ENCODE measurements at regions not wholly inside any gene's neighbourhood (a gene's known extent, or its start where the extent isn't known, plus 50 kb on each side); places are given as distances from the start of the nearest gene placed in this dataset.

DNA sequence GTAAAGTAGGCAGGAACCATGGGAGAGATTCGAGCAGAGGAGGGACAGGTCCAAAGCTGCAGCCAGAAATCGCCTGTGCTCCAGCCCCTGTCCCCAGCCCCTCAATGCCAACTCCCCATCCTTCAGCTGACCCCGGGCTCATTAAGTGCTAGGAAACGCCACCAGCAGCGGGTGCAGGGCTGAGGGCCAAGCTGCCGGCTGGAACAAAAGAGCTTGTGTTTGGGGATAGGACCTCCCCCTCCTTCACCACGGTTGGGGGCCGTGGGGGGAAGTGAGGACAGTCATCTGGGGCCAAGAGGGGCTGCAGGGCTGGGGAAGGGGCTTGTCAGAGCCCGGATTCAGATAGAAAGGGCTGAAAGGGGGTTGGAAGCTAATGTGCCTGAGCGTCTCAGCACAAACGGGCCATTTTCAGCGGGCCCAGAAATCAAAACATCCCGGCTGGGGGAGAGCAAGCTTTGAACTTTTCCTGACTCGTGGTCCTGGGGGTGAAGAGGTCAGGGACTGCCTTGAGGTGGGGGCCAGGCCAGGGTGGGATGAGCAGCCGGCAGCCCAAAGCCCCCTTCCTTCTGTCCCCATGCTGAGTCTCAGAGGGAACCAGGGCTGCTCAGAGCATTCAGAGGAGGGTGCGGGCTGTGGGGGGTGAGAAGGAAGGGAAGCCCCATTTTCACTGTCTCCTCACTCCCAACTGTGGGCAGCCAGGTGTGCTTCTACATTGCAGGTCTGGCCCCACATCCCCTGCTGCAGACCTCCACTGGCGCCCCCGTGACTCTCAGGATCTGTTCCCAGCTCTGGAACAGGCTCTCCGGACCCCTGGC, 69.4 kb upstream of the DAB2IP start:
- 39 to 52% methylated on average over 19 of the region's 19 CpGs for WGBS, 2 donors
- no peak for DNase-seq
- Histone ChIP-seq H3K9me3 (no peaks in the 10 kb centered on the region), H3K36me3 (no peaks in the 10 kb centered on the region), H3K4me3 (no peak overlapping the region), H3K4me1 (peaks cover 0 to 54% (median 37%) of the 10 kb centered on the region in 4 donors), H3K27ac (peak overlapping the region in 3 of 4 donors; percentile 7 to 58 (median 52)), H3K27me3 (no peaks in the 10 kb centered on the region)
- no peak for TF ChIP-seq POLR2AphosphoS5 (IDR thresholded peaks at IDR 0.05)
- TF ChIP-seq, protein P1, sequence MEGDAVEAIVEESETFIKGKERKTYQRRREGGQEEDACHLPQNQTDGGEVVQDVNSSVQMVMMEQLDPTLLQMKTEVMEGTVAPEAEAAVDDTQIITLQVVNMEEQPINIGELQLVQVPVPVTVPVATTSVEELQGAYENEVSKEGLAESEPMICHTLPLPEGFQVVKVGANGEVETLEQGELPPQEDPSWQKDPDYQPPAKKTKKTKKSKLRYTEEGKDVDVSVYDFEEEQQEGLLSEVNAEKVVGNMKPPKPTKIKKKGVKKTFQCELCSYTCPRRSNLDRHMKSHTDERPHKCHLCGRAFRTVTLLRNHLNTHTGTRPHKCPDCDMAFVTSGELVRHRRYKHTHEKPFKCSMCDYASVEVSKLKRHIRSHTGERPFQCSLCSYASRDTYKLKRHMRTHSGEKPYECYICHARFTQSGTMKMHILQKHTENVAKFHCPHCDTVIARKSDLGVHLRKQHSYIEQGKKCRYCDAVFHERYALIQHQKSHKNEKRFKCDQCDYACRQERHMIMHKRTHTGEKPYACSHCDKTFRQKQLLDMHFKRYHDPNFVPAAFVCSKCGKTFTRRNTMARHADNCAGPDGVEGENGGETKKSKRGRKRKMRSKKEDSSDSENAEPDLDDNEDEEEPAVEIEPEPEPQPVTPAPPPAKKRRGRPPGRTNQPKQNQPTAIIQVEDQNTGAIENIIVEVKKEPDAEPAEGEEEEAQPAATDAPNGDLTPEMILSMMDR (IDR thresholded peaks at IDR 0.05) = no peak
- TF ChIP-seq EP300 (IDR thresholded peaks at IDR 0.05) = no peak
- TF ChIP-seq POLR2A (IDR thresholded peaks at IDR 0.05) = no peak
- intact Hi-C loops (cut with DNase I) = no loop called here

DNA sequence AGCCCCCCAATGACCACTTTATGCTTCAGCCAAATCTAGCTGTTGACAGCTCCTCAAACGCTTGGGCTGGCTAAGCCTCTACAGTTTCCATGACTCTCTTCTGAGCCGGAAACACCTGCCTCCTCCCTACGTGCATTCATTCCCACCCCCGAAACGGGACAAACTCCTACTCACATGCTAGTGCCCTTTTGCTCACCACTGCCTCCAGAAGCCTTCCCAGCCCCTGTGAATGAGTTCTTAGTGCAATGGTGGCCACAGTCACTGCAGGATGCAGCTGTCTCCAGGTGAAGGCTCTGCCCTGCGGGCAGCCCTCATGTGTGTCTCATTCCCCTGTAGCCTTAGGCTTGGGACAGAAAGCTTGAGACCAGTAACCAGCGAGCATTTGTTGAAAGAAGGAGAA, 68.8 kb upstream of the DAB2IP start:
- intact Hi-C loops (cut with DNase I) = no loop called here
- WGBS, 2 donors = 72 to 76% methylated on average over 7 of the region's 7 CpGs
- Histone ChIP-seq H3K4me1 (peaks cover 0 to 47% (median 30%) of the 10 kb centered on the region in 4 donors), H3K27ac (peak overlapping the region in 3 of 4 donors; percentile 7 to 58 (median 52)), H3K4me3 (no peak overlapping the region), H3K27me3 (no peaks in the 10 kb centered on the region), H3K9me3 (no peaks in the 10 kb centered on the region), H3K36me3 (no peaks in the 10 kb centered on the region)
- no peak for TF ChIP-seq POLR2AphosphoS5 (IDR thresholded peaks at IDR 0.05)
- TF ChIP-seq EP300 (IDR thresholded peaks at IDR 0.05) = no peak
- TF ChIP-seq, protein P1 (IDR thresholded peaks at IDR 0.05) = no peak
- TF ChIP-seq POLR2A (IDR thresholded peaks at IDR 0.05) = no peak
- DNase-seq = no peak

DNA sequence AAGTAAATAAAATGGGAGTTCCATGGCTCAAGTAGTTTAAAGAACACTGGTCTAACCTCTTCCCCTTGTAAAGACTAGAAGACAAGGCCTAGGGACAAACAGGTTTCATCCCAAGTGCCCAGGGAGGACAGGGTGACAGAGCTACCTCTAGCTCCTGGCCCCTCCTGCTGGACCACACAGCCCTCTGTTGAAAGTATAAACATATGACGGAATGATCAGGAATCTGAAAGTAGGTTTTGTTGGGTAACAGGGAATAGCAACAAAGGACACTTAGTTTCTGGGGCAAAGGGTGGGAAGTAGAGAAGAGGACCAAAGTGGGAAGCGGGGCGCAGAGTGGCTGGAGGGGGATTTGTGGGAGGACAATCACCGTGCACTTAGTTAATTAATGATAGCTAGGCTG, 67.0 kb upstream of the DAB2IP start:
- DNase-seq = no peak
- intact Hi-C loops (cut with DNase I) = no loop called here
- H3K9me3 ChIP-seq = no peaks in the 10 kb centered on the region
- no peak overlapping the region for H3K4me3 ChIP-seq
- peak overlapping the region in 2 of 4 donors; percentile 5 to 40 for H3K27ac ChIP-seq
- peaks cover 0 to 38% (median 22%) of the 10 kb centered on the region in 4 donors for H3K4me1 ChIP-seq
- TF ChIP-seq EP300 (IDR thresholded peaks at IDR 0.05) (no peak), POLR2AphosphoS5 (IDR thresholded peaks at IDR 0.05) (no peak), POLR2A (IDR thresholded peaks at IDR 0.05) (no peak)
- TF ChIP-seq, protein P1 (IDR thresholded peaks at IDR 0.05) = no peak
- H3K27me3 ChIP-seq = no peaks in the 10 kb centered on the region
- H3K36me3 ChIP-seq = peaks cover 0 to 4% (median 0%) of the 10 kb centered on the region in 4 donors
- WGBS, 2 donors = 81% methylated on average over 4 of the region's 4 CpGs

DNA sequence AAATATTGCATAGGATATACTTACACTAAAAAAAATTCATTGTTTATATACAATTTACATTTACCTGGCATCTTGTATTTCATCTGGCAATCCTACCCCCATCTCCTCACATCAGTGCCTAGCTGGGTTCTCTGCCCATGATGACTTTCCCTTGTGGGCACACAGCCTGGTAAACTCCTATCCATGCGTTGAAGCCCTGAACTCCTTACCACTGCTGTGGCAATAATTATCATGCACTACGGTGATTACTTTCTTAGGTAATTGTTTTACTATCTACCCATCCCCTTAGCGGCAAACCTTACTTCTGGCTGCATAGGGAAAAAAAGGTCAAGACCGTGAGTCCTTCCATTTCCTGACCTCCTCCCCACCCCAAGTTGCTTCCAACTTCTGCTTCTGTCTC, 63.6 kb upstream of the DAB2IP start:
- DNase-seq = no peak
- Histone ChIP-seq H3K4me3 (no peak overlapping the region), H3K36me3 (peaks cover 0 to 20% (median 0%) of the 10 kb centered on the region in 4 donors), H3K9me3 (no peaks in the 10 kb centered on the region), H3K4me1 (peaks cover 0 to 14% (median 9%) of the 10 kb centered on the region in 4 donors), H3K27ac (no peak overlapping the region), H3K27me3 (no peaks in the 10 kb centered on the region)
- WGBS, 2 donors = 58 to 78% methylated on average over 4 of the region's 4 CpGs
- intact Hi-C loops (cut with DNase I) = no loop called here
- no peak for TF ChIP-seq POLR2A (IDR thresholded peaks at IDR 0.05)
- no peak for TF ChIP-seq EP300 (IDR thresholded peaks at IDR 0.05)
- TF ChIP-seq, protein P1 (IDR thresholded peaks at IDR 0.05) = no peak
- no peak for TF ChIP-seq POLR2AphosphoS5 (IDR thresholded peaks at IDR 0.05)

All from sigmoid colon (tissue), 6 donors.